ENCODE measurements at regions not wholly inside any gene's neighbourhood (a gene's known extent, or its start where the extent isn't known, plus 50 kb on each side); places are given as distances from the start of the nearest gene placed in this dataset.

DNA sequence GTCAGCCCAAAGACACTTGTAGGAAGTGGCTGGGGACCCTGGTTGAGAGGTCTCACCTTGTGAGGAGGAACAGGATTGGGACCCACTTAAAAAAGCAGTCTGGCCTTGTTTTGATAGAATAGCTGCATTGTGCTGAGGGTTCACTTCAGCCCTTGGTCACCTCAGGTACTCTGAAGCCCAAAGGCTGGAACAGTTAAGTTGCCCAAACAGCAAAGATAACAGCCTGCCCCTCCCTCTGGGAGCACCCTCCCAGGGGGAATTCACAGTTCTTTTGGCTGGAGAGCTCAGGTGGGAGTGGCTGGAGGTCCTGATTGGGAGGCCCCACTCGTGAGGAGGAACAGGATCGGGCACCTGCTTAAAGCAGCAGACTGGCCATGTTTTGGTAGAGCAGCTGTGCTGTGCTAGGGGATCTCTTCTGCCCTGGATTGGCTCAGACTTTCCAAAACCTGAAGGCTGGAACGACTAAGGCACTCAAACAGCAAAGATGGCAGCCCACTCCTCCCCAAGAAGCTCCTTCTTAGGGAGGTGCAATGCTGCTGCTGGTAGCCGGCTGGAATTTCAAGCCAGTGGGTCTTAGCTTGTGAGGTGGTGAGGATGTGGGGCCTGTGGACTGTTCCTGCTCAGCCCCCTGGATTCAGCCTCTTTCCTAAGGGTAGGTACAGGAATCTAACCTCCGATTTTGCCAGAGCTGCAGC is 143.8 kb upstream of the SLC38A2 start:
- no peak for TF ChIP-seq CTCF (IDR thresholded peaks at IDR 0.05; ENCODE audit: low read depth, low read length)
- TF ChIP-seq POLR2A (IDR thresholded peaks at IDR 0.05; ENCODE audit: extremely low read depth, insufficient read length): no peak

Data from NB4 (cell line).